NCI-H1105 (cell line): ENCODE measurements at regions not wholly inside any gene's neighbourhood (a gene's known extent, or its start where the extent isn't known, plus 50 kb on each side); places are given as distances from the start of the nearest gene placed in this dataset.
A peak's percentile ranks its signal among the peaks of the same experiment; 100 is the strongest.

Experiments
- DNase-seq: peaks from one replicate; lab custom pipeline; 2025; lab: John Stamatoyannopoulos, UW

GRCh38 chr20:24376311-24377099 lies 92.9 kb upstream of the SYNDIG1 start:
- DNase-seq, result no peak

GRCh38 chr20:24373372-24373771 lies 96.1 kb upstream of the SYNDIG1 start:
- DNase-seq, result no peak

- DNase-seq, result no peak
Observed at GRCh38 chr20:24370911-24371695, 98.3 kb upstream of the SYNDIG1 start.

GRCh38 chr20:24370249-24370648 lies 99.2 kb upstream of the SYNDIG1 start:
- no peak for DNase-seq

DNA sequence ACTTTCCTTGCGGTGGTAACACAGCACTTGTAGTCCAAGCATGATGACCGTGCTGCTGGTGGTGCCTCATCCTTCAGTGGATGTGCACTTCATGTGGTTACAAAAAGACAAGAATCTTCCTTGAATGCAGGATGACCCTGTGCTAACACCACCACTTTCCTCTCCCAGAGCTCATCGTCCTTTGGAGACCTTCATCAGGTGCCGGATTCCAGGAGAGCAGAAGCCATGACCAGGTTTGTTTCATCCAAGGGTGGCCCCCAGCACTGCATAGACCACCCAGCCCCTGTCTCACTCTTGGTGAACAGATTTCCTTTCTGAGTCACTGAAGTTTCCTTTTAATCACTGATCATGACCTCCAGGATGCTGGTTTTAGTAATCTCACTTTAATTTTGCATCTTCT lies 101.2 kb upstream of the SYNDIG1 start:
- no peak for DNase-seq

- DNase-seq, result no peak
Observed at GRCh38 chr20:24366336-24367004, 103.0 kb upstream of the SYNDIG1 start.

GRCh38 chr20:24365670-24366069 lies 103.8 kb upstream of the SYNDIG1 start:
- no peak for DNase-seq

GRCh38 chr20:24364482-24364881 lies 104.9 kb upstream of the SYNDIG1 start:
- peak; percentile 33 for DNase-seq

DNA sequence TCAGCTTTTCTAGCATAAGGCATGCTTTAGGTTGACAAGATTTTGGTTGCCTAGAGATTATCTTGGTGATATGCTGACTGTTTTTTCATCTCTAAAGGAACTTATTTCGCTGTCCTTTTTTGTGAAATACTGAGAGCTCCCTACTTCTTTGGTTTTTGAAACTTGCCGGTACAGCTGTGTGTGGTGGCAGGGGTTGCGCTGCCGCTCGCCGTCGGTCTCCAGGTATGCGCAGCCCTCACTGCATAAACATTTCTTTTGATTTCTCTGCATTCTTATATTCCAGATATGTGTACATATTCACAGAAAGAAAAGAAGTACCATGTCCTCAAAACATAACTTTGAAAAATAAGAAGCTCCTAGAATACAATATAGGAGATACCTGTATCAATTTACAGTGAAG lies 106.4 kb upstream of the SYNDIG1 start:
- DNase-seq, result no peak

DNA sequence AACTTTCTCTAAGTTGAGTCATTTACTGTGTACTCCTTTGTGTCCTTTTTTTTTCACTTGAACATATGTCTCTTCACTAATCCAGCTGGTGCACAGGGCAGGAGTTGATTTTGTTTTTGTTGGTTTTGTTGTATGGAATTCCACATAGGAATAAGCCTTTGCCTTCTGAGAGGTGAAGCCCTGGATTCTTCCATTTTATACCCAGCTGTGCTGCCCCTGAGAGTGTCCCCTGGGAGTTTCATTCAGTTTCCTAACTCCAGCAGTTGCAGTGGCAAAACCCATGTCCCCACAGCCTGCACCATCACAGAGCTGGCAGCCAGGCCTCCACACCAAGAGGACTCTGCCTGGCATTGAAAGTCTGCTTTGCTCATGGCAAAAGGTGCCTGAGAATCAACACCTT lies 107.3 kb upstream of the SYNDIG1 start:
- no peak for DNase-seq

DNA sequence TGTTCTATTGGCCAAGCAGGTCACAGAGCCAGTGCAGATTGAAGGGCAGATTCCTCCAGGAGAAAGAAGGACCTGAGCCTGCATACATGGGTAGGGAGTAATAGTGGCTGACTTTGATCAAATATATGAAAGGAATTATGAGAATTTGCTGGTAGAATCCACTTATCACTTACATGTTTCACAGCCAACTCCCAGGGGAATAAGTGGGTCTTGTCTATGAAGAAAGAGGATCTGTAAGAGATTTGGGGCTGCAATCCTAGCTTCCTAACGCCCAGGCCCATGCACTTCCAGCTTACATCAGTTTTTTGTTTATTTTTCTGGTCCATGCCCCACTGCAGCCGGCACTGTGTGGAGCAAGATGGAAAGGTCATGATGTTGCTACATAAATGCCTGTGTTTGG lies 107.9 kb upstream of the SYNDIG1 start:
- DNase-seq, result no peak

- DNase-seq, result no peak
Observed at GRCh38 chr20:24360531-24360930, 108.9 kb upstream of the SYNDIG1 start.

DNA sequence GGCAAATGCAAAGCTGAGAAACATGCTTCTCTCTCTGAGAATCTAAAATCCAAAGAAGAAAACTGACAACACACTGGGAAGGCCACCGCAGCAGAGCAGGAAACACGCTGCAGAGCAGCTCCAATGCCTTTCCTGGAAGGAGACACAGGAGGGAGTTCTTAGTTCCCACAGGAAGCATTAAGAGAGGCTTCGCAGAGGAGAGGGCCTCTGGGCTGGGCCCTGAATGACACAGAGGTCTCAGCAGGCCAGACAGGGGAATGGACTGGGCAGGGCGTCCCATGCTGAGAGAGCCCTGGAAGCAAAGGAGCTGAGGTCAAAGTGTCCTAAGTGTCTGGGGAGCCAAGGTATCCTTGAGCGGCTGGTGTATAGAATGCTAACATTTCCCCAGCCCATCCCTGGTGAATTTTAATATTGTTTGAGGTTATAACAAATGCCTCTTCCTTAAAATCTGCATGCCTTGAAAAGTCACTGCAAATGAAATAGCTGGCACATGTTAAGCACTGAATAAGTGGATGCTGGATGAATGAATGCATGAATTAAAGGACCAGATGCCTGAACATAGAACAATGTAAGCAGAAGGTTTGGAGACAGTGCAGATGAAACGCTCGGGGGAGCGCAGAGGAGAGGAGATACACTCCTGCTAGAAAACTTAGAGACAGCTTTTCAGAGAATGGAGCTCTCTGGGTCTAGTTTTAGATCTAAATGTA lies 110.0 kb upstream of the SYNDIG1 start:
- no peak for DNase-seq

DNA sequence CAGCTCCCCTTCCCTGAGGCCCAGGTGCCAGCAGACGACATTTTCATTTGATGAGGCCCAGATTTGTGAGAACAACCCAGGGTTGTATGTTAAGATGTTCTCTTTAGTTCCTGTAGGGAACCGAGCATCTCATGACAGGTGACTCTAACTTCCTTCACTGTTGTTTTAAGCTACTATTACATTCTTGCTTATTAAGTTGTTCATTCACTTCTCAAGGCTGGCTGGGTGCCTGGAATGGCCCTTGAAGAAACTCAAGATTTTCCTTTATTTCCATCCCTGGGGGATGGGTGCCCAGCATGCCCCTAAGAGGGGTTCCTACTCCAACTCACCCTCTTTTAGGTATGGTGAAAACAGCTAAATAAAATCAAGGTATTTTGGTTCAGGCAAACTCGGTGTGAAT lies 111.5 kb upstream of the SYNDIG1 start:
- DNase-seq, result no peak

DNA sequence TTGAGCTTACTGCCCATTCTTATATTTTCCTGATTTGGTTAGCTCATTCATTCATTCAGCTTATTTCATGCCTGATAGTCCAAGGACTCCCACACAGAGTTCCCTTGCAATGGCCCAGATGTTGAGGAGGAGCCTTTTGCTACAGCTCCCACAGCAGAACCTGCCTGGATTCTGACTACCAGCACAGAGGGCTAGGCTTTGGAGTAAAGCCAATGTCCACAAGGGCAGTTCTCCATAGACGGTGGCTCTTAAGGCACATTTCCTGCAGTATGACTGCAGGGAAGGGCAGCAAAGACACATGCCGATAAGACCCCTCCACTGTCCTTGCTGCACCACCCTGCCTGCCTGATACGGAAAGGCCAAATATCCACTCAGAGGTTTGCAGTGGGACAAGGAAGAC lies 112.3 kb upstream of the SYNDIG1 start:
- no peak for DNase-seq

DNA sequence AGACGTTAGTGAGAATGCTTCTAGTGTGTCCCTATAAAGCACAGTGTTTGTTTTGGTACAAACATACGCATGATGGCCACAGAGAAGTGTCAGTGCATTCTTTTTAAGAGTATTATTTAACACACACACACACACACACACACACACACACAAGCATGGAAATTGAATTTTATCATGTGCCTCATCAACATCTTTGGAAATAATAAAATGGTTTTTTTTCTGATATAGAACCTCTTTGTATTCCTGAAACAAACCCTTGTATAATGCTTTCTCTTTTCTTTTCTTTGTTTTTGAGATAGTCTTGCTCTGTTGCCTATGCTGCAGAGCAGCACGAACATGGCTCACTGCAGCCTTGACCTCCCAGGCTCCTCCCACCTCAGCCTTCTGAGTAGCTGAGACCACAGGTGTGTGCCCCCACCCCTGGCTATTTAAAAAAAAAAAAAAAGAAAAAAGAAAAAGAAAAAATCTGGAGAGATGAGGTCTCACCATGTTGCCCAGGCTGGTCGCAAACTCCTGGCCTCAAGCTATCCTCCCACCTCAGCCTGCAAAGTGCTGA lies 116.2 kb upstream of the SYNDIG1 start:
- DNase-seq, result no peak

DNA sequence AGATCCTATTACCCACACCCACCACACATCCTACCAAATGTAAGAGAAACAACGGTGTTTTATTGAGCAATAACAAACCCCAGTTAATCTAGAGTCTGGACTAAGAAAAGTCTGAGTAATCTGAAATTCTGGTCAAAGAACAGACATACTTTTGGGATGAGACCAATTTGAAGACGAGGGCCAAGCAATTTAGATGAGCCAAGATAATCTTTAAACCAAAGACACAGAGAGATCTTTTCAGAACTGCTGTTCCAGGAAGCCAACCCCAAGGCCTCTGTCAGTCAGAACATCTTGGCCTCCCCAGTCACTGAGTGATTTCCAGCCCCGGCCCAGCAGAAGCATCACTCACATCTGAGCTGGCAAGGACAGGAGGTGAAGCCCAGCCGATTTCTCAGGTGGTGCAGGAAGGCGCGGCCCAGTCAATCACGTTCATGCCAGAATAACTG lies 118.5 kb upstream of the SYNDIG1 start:
- DNase-seq, result no peak

- no peak for DNase-seq
Observed at GRCh38 chr20:24341781-24342180, 127.6 kb upstream of the SYNDIG1 start.

- no peak for DNase-seq
Observed at GRCh38 chr20:24340933-24341332, 128.5 kb upstream of the SYNDIG1 start.

GRCh38 chr20:24339210-24339641 lies 130.2 kb upstream of the SYNDIG1 start:
- DNase-seq, result no peak

- DNase-seq, result no peak
Observed at GRCh38 chr20:24337551-24337950, 131.9 kb upstream of the SYNDIG1 start.

DNA sequence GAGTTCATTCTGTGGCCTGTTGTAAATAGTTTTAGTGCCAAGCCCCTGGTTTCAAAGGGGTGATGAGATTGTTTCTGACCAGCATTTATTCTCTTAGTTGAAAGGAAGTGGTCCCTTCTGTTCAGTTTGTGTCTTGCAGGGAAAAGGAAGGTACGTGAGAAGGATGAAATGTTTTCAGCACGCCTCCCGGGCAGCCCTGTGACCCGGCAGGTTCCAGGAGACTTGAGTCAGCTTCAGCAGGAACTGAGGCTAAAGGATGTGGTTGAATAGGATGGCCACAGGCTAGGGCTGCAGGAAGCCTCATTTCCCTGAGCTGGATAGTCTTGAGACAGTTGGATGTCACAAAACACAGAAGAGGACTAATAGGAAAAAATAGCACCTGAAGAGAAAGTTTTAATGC lies 132.4 kb upstream of the SYNDIG1 start:
- DNase-seq, result no peak
